HEK293T (cell line): ENCODE measurements at regions not wholly inside any gene's neighbourhood (a gene's known extent, or its start where the extent isn't known, plus 50 kb on each side); places are given as distances from the start of the nearest gene placed in this dataset.

ENCODE experiments used
- BHLHE40 ChIP-seq: fragments of 450-650 bp; IDR thresholded peaks from 2 replicates; pipeline ENCODE4 v1.6.1; 2016; ENCODE audit warnings: mild to moderate bottlenecking, moderate library complexity, borderline replicate concordance
- NFRKB ChIP-seq: fragments of 450-650 bp; IDR thresholded peaks from 2 replicates; pipeline ENCODE4 v1.6.1; 2016; ENCODE audit warnings: mild to moderate bottlenecking, moderate library complexity
- SP1 ChIP-seq: fragments of 450-650 bp; IDR thresholded peaks from 2 replicates; pipeline ENCODE4 v1.6.1; 2017
- SUZ12 ChIP-seq: fragments of 450-650 bp; IDR thresholded peaks from 2 replicates; pipeline ENCODE4 v1.6.1; 2016; ENCODE audit warnings: mild to moderate bottlenecking

- TF ChIP-seq SP1 (no peak), SUZ12 (no peak), NFRKB (no peak), BHLHE40 (no peak)
Measured at GRCh38 chr10:128550045-128550444, 423.8 kb upstream of the MKI67 start.
